ENCODE measurements at regions not wholly inside any gene's neighbourhood (a gene's known extent, or its start where the extent isn't known, plus 50 kb on each side); places are given as distances from the start of the nearest gene placed in this dataset.

DNA sequence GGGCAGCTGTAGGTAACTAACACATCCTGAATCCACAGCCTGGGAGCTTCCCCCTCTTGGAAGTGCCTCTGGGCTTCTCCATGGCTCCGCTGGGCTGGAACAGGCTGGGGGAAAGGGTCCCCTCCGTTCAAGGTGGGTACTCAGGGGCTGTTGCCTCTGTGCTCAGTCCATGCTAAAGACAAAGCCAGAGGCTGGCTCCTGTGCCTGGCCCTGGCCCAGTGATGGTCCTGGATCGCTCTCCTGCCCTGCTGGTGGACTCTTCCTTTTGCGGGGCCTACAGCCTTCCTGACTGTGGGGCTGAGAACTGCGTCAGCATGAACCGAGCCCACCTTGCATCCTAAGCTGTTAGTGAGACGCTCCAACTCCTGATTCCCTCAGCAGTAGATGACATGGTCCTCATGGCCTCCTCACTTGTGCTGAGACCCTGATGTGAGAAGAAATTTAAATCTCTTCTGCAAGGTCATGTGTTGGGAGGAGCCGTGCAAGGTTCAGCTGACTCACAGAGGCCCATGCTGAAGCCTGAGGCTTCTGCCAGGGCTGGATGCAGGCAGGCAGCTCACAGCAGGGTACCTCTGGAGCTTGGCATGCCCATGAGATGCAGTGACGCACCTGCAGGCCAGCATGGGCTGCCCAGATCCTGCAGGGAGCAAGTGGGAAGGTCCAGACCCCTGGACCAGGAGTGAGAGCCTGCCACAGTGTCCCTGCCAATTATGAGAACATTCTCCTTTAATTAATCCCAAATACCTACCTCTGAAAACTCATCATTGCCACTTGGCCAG is 1285.5 kb downstream of the TBC1D22A start:
- DNase-seq = peak; percentile 24

DNA sequence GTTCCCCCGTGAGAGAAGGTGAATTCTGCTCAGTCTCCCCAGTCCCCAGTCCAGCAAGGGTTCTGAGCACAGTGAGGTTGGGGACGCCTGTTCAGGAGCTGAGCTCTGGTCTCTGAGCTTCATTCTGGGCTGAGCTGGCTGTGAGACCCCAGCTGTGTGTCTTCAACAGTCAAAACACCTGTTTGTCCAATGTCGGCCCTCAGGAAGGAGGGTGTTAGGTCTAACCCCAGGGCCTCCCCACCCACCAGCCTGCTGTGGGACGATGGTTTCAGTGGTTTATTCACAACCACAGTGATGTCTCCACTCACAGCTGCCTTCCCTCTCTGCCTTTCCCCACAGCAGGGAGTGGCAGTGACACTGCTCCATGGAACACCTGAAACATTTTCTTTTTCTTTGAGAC is 1282.9 kb downstream of the TBC1D22A start:
- no peak for DNase-seq

DNA sequence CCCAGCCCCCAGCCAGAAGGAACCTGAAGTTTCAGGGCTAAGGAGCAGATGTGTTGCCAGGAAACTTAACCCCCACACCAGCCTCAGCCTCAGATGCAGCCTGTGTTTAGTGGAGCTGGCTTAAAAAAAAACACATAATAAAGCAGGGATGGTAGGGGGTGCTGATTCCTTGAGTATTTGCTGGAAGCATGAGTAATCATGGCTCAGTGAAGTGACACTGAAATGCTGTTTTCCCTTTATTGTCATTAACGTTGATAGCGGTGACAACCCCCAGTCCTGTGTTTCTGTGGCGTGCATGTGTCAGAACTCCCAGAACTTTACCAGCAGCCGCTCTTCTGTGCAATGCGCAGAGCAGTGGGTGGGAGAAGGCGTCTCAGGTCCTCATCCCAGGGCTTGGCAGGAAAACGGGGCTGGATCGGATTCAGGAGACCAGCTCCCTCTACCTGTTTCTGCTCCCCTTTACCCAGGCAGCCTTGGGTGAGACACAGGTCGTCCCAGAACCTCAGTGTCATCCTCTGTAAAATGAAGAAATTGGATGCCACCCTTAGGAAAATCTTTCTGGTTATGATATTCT is 1282.1 kb downstream of the TBC1D22A start:
- no peak for DNase-seq

DNA sequence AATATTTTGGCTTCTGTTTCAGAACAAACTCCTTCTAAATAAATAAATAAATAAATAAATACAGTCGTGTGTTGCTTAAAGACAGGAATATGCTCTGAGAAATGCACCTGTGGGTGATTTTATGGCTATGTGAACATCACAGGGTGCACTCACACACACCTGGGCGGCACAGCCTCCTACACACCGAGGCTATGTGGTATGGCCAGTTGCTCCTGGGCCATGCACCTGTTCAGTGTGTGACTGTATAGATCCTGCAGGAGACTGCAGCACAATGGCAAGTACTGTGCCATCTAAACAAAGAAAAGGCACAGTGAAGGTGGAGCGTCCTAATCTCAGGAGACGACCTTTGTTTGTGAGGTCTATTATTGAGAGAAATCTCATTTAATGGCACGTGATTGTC is 1281.1 kb downstream of the TBC1D22A start:
- DNase-seq = no peak

- no peak for DNase-seq
Measured at GRCh38 chr22:48042621-48043395, 1280.4 kb downstream of the TBC1D22A start.

DNA sequence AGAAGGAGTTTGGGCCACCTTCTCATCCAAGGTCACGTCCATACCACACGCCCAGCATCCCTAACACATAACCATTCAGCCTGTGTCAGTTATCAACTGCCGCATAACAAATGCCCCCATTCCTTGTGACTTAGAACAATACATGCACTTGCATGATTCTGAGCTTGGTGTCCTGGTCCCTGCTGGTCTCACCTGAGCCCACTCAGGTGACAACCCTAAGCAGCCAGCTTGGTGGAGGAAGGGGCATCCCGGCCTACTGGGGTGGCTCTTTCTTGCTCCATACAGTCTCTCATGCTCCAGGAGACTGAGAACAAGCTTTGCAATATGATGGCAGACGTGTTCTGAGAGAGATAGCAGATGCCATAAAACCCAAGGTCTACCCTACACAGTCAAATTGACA is 1276.9 kb downstream of the TBC1D22A start:
- DNase-seq = no peak

DNA sequence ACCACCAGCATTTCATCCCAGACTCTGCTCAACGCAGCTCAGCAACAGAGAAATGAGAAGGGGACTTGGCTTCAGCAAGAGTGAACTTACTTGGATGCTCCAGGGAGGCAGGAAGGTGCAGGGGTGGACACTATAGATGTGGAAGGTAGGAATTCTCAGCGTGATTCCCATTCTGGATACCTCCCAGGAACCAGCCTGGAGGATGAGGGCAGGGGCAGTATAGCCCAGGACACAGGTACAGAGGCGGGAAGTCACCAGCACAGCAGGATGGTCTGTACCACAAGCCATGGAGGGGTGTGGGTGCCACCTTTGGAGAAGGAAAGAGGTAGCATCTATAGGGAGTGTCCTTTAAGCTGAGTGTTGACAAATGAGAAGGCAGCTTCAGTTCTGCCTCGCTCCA is 1275.2 kb downstream of the TBC1D22A start:
- no peak for DNase-seq

DNA sequence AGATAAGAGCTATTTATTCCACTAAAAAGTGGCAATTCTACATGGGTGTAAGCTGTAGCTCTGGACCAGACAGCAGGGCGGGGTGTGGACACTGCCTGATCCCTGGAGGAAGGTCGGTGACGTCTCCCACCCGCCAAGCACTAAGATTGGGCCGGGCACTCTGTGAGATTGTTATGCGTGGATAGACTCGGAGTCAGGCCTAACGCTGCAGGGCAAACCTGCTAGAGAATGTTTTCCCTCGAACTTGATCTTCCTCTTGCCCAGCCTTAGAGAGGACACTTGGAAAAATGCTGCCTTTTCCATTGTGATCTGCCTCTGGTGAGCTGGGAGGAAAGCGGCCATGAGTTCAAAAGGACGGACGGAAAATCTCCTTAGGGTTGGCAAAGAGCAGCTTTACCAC is 1273.4 kb downstream of the TBC1D22A start:
- DNase-seq = no peak

- DNase-seq = no peak
Measured at GRCh38 chr22:48031589-48031988, 1269.1 kb downstream of the TBC1D22A start.

- DNase-seq = peak; percentile 53
Measured at GRCh38 chr22:48025096-48025495, 1262.6 kb downstream of the TBC1D22A start.

DNA sequence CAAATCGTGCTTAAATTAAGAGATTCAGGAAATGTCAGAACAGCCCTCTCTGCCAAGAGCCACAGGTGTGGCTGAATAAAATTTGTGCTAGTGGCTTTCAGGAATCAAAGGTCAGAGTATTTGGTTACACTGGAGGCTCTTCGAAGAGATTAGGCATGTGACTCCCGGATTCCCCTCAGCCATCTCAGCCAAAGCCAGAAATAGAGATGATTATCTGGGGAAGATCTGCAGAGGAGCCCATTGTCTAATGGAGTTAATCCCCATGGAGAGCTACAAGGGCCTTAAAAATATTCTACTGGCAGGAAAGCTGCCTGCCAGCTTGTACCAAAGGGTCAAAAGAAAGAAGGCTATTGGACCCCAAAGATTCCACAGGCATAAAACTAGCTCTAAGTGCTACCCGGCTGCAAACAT is 1259.5 kb downstream of the TBC1D22A start:
- DNase-seq = no peak

DNA sequence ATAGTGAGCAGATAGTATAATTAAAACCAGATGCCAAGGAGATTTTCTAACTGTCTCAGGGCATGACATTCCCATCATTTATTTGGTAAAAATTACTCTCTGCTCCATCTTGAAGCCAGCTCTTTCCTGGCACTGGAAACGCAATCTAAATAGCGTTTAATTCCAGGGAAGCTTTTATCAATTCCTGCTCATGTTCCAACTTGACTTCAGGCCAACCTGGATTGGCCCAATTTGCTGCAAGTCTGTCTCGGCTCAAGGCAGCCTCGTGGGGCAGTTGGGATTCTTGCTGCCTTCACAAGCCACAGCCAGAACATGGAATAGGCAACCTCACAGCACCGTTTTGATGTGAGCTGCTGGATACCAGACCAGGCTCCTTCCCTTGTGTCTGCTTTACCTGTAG is 1255.9 kb downstream of the TBC1D22A start:
- peak; percentile 48 for DNase-seq

DNA sequence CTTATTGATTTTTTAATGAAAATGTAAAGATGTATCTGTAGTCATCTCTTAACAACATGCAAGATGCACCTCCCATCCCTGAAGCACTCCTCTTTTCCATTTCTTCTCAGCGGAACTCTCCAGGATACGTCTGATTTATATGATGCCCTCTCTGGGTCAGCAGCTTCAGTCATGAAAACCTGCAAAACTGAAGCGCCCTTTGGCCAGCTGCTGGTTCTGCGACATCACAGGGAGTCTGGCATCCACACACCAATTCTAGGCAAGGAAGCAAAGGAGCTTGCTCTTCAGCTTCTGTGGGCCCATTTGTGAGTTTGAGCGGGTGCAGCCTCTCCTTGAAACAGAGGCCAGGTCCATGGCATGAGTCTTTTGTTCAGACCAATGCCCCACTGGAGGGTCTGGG is 1253.3 kb downstream of the TBC1D22A start:
- DNase-seq = no peak

DNA sequence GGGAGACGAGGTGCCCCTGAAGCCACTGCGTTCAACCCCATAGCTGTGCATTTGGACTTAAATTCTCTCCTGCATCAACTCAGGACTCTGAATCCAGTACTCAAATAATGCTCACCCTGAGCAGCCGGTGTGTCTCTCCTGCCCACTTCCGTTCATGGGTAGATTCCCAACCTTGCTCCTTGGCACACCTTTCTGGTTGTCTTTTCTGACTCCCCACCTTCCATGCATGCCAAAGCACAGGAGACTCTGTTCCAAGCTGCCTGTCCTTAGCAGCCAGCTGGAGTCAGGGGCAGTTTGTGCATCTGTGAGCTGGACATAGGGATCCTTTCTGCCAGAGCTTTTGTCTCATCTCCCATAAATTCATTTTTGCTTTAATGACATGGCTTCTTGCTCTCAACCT is 1242.5 kb downstream of the TBC1D22A start:
- DNase-seq = no peak

DNA sequence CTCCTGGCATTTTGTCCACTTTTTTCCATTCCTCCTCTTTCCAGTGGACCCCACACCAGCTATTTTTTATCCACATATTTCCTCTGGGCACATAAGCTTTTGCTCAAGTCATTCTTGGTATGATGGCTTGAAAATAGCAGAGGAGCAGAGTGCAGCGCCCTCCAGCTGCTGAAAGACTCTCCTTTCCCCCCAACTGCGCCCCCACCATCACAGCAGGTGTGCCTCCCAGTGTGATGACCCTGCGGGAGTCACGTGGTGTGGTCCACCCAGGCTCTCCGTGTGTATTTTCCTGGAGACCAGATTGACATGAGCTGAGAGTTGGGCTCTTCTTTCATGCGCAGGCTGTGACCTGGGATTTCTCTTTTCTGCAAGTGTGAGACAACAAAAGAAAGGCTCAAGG is 1241.6 kb downstream of the TBC1D22A start:
- no peak for DNase-seq

DNA sequence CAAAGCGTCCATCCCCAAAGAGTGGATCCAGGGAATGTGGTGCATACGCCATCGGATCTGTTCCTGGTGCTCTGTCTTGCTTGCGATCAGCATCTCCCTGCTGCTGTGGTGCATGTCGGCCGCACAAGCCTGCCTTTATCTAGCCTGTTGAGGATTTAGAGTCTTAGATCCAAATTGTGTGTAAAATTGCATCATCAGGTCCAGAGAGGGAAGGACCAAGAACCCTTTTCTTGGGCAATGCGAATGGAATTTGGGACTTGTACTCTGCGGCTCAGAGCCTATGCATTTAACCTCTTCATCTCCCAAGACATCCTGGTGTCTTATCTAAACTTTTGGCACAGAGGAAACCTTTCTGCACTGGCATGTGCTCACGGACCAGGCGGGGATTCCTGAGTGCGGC is 1238.7 kb downstream of the TBC1D22A start:
- no peak for DNase-seq

DNA sequence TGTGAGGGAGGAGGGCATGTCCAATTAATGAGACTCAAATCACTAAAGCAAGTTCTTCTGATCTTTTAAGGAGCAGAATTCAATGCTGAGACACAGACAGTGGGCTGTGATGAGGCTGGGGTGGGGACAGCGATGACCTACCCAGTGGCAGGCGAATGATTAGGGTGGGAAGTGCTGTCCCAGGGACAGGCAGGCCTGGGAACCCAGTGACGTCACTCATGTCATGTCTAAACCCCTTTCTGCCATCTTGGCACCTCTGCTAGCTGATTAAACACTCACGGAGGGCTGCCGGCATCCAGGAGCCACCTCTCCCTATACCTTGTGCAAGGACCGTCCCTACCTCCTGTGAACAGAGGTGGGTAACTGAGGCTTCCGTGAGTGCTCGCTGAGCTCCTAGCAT is 1235.2 kb downstream of the TBC1D22A start:
- DNase-seq = no peak

DNA sequence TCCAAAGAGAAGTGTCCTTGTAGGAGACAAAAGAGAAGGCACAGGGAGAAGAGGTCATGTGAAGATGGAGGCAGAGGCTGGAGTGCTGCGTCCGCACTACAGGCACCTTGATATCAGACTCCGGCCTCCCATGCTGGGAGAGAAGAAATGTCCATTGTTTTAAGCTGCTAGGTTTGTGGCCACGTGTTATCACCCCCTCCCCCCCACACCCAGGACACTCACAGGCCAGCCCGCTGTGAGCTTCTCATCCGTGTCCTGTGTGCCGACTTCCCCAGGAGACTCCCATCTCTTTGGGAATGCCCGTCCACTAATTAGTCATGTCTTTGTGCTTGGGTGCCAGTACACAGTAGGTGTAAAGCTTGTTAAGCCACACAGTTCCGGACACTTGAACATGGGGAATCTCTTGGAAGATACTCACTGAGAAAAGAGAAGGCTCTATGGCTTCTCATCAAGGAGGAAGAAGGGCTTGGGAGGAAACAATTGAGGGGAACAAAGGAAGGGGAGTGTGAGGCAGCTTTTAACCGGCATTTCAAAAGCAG is 1234.7 kb downstream of the TBC1D22A start:
- DNase-seq = no peak

DNA sequence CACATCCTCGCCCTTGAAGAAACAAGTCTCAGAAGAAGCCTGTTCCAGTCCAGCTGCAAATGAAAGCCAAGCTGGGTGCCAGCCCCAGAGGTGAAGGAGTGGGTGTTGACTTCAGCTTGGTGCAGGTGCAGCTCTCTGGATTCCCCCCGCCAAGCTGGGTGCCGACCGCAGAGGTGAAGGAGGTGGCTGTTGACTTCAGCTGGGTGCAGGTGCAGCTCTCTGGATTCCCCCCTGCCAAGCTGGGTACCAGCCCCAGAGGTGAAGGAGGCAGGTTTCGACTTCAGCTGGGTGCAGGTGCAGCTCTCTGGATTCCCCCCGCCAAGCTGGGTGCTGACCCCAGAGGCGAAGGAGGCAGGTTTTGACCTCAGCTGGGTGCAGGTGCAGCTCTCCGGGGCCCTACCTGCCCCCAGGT is 1234.0 kb downstream of the TBC1D22A start:
- no peak for DNase-seq

- no peak for DNase-seq
Measured at GRCh38 chr22:47995718-47996117, 1233.3 kb downstream of the TBC1D22A start.

- no peak for DNase-seq
Measured at GRCh38 chr22:47995264-47995627, 1232.8 kb downstream of the TBC1D22A start.

DNA sequence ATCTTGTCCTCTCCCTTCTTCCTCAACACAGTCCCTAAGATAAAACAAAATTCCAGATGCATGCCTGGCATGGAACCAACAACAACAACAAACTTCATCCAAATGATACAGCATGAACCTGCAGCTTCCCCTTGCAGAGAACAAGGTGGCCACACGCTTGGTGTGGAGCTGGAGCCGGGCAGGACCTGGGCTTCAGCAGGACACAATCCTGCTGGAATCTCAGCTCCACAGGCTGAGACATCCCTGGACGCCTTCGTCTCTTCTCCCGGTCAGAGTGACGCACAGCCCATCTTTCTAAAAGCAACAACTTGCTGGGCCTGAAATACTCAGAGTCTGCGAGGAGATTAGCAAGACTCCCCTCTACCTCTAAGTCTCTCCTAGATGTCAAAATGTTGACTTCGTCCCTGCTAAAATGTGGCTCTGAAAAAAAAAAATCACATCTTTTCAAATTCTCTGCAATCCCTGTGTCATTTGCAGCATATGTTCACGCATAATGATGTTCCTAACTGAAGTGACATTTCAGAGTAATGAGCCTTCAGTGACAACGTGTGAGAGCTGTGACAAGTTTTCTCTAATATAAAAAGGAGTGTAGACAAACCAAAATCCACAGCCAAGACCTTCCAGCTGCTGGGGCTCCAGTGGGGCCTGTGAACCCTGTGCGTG is 1232.3 kb downstream of the TBC1D22A start:
- no peak for DNase-seq

DNA sequence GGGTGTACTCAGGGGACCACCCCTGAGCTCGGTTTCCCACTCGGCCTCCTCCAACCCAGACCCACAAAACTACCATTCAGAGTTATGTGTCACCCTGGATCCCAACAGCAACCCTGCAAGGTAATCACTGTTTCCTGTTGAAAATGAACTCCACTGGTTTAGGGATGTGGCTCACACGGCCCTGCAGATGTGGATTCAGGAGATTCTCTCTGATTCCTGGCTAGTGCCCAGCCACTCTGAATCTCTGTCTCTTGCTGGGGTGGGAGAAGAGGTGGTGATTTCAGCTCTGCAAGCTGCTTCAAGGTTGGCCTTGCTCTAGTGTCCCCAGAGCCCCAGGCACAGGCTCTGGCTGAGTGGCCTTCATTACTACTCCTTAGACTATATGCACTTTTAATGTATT is 1231.6 kb downstream of the TBC1D22A start:
- no peak for DNase-seq
